ENCODE measurements at regions not wholly inside any gene's neighbourhood (a gene's known extent, or its start where the extent isn't known, plus 50 kb on each side); places are given as distances from the start of the nearest gene placed in this dataset.
"Not testable (repeated sequence)": the region's sequence is repeated elsewhere in the genome, so short reads cannot be mapped to it uniquely, and the experiment has no call there.

DNA sequence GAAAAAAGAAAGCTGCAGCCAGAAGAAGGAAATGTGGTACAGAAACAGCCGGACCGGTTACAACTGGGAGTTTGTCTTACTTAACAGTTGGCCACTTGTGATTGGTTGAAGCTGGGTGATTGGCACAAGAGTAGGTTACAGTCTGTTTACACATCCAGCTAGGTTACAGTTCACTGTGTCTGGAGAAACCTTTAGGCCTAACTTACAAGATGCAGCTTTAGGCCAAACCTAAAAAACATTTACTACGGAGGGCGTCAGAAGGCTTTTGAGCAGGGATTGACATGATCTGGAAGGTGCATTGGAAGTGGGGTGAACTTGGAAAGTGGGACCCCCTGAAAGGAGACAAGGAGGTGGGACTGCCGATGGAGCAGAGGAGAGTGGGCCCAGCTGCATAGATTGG lies 122.3 kb downstream of the BANF2 start:
- TF ChIP-seq FOXK2 (IDR thresholded peaks at IDR 0.05) (no peak), HDGF (IDR thresholded peaks at IDR 0.05; ENCODE audit: borderline replicate concordance) (no peak)
- TF ChIP-seq, protein P1, sequence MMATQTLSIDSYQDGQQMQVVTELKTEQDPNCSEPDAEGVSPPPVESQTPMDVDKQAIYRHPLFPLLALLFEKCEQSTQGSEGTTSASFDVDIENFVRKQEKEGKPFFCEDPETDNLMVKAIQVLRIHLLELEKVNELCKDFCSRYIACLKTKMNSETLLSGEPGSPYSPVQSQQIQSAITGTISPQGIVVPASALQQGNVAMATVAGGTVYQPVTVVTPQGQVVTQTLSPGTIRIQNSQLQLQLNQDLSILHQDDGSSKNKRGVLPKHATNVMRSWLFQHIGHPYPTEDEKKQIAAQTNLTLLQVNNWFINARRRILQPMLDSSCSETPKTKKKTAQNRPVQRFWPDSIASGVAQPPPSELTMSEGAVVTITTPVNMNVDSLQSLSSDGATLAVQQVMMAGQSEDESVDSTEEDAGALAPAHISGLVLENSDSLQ (IDR thresholded peaks at IDR 0.05) = peak; percentile 80
- no peak for DNase-seq (ENCODE audit: extremely low spot score)
- ChIA-PET CTCF (no interaction called here), POLR2A (no interaction called here)

GRCh38 chr20:17821606-17822005 lies 121.8 kb downstream of the BANF2 start:
- CTCF ChIA-PET; DNase-seq (ENCODE audit: extremely low spot score); POLR2A ChIA-PET: not testable (repeated sequence)

DNA sequence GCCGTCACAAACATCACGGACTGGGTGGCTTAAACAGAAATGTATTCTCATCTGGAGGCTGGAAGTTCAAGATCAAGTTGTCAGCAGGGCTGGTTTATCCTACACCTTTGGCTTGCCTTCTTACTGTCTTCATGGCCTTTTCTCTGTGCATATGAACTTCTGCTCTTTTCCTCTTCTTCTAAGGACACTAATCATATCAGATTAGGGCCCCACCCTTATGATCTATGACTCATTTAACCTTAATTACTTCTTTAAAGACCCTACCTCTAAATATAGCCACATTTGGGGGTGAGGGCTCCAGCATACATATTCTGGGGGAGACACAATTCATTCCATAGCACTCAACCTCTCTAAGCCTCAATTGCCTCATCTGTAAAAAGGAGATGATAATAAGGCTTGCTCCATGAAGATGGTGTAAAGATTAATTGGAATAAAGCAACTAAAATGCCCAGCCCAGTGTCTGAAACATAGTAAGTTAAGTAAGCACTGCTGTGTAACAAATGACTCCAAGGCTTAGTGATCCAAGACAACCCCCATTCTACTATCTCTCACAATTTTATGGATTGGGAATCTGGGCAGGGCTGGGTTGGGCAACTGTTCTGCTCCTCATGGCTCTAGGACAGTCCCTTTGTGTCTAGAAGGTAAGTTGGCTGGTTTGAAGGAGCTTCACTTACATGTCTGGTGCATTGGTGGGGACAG lies 119.8 kb downstream of the BANF2 start:
- DNase-seq (ENCODE audit: extremely low spot score) = no peak
- TF ChIP-seq BHLHE40 (IDR thresholded peaks at IDR 0.05; ENCODE audit: borderline replicate concordance) (no peak), ELF4 (IDR thresholded peaks at IDR 0.05) (no peak), L3MBTL2 (conservative IDR thresholded peaks at IDR 0.05) (no peak), LEF1 (IDR thresholded peaks at IDR 0.05; ENCODE audit: borderline replicate concordance) (no peak), NFRKB (IDR thresholded peaks at IDR 0.05) (no peak), SUZ12 (IDR thresholded peaks at IDR 0.05) (no peak), FOXM1 (IDR thresholded peaks at IDR 0.05; ENCODE audit: borderline replicate concordance) (no peak), FOXA1 (IDR thresholded peaks at IDR 0.05) (no peak), TARDBP (IDR thresholded peaks at IDR 0.05) (no peak), HDGF (IDR thresholded peaks at IDR 0.05; ENCODE audit: borderline replicate concordance) (no peak), ZNF384 (IDR thresholded peaks at IDR 0.05) (no peak), ARNT (IDR thresholded peaks at IDR 0.05) (no peak), SP1 (IDR thresholded peaks at IDR 0.05) (no peak), FOXK2 (IDR thresholded peaks at IDR 0.05) (no peak)
- TF ChIP-seq, protein P1 (IDR thresholded peaks at IDR 0.05) = no peak
- ChIA-PET CTCF (no interaction called here), POLR2A (no interaction called here)

GRCh38 chr20:17818187-17818586 lies 118.4 kb downstream of the BANF2 start:
- no peak for TF ChIP-seq FOXK2 (IDR thresholded peaks at IDR 0.05)
- no peak for TF ChIP-seq NFRKB (IDR thresholded peaks at IDR 0.05)
- no peak for TF ChIP-seq HDGF (IDR thresholded peaks at IDR 0.05; ENCODE audit: borderline replicate concordance)
- TF ChIP-seq SP1 (IDR thresholded peaks at IDR 0.05) = no peak
- no peak for TF ChIP-seq FOXA1 (IDR thresholded peaks at IDR 0.05)
- no peak for TF ChIP-seq ZNF384 (IDR thresholded peaks at IDR 0.05)
- TF ChIP-seq SUZ12 (IDR thresholded peaks at IDR 0.05) = no peak
- DNase-seq (ENCODE audit: extremely low spot score) = no peak
- POLR2A ChIA-PET = no interaction called here
- CTCF ChIA-PET = no interaction called here

GRCh38 chr20:17816804-17817587 lies 117.2 kb downstream of the BANF2 start:
- no peak for TF ChIP-seq LEF1 (IDR thresholded peaks at IDR 0.05; ENCODE audit: borderline replicate concordance)
- TF ChIP-seq HDGF (IDR thresholded peaks at IDR 0.05; ENCODE audit: borderline replicate concordance) = no peak
- TF ChIP-seq ZNF384 (IDR thresholded peaks at IDR 0.05) = no peak
- TF ChIP-seq CTBP1 (IDR thresholded peaks at IDR 0.05; ENCODE audit: borderline replicate concordance) = no peak
- no peak for TF ChIP-seq ARNT (IDR thresholded peaks at IDR 0.05)
- no peak for TF ChIP-seq FOXK2 (IDR thresholded peaks at IDR 0.05)
- TF ChIP-seq BHLHE40 (IDR thresholded peaks at IDR 0.05; ENCODE audit: borderline replicate concordance) = no peak
- POLR2A ChIA-PET = no interaction called here
- CTCF ChIA-PET = no interaction called here
- DNase-seq (ENCODE audit: extremely low spot score) = no peak

DNA sequence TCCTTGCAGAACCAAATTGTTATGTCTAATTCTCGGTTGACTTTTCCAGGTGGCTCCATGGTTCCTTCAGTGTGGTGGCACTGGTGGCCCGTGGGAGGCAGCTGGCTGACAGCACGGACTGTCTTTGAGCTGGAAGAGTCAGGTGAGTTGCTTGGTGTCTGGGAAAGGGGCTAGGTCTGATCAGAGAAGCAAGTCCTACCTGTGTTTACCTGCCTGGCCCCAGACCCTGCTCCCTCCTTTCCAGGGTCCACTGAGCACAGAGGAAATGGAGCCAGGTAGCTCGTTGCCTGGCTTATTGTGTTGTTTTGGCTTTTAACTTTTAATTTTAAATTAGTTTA lies 111.8 kb downstream of the BANF2 start:
- POLR2A ChIA-PET = no interaction called here
- TF ChIP-seq ARNT (IDR thresholded peaks at IDR 0.05) = no peak
- CTCF ChIA-PET = no interaction called here
- DNase-seq (ENCODE audit: extremely low spot score) = no peak

GRCh38 chr20:17810847-17811627 lies 111.3 kb downstream of the BANF2 start:
- CTCF ChIA-PET = no interaction called here
- POLR2A ChIA-PET = no interaction called here
- TF ChIP-seq FOXK2 (IDR thresholded peaks at IDR 0.05) (no peak), SP1 (IDR thresholded peaks at IDR 0.05) (no peak), ARNT (IDR thresholded peaks at IDR 0.05) (no peak), SUZ12 (IDR thresholded peaks at IDR 0.05) (no peak), ZNF384 (IDR thresholded peaks at IDR 0.05) (no peak), L3MBTL2 (conservative IDR thresholded peaks at IDR 0.05) (no peak)
- DNase-seq (ENCODE audit: extremely low spot score) = no peak

Measured in HEK293T (cell line).